DMS114 treated with DMSO at 0.1 percent for 48 hours (cell line): ENCODE measurements at regions not wholly inside any gene's neighbourhood (a gene's known extent, or its start where the extent isn't known, plus 50 kb on each side); places are given as distances from the start of the nearest gene placed in this dataset.

ENCODE experiments used
- DNase-seq: peaks from one replicate; lab custom pipeline; 2025; ENCODE audit not compliant: unreplicated experiment; lab: John Stamatoyannopoulos, UW

DNA sequence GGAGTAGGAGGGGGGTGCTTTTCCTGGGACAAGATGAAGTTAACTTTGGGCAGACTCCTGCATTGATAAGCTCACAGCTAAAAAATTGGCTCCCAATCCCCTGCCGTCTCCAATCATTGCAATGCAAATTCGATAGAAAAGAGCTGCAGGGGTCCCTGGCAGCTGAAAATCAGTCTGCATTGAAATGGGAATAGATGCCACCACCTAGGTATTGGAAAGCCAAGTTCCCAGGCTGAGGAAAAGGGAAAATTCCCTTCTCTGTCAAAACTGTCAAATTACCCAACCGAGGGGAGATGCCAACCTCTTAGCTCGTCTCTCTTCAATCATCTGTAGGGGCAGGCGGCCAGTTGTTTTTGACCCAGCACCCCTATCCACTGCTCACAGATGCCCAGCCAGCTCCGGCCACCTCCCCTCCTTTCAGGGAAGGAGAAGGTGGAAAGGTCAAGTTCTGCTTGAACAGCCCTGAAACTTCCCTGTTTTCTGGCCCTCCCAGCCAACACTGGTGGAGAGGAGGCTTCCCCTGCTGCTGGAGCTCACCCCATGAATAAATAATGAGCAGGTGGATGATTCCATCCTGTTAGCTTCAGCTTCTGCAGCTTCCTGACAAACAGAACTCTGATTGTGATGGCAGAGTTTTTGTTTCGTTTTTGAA lies 916.3 kb downstream of the TBC1D22A start:
- DNase-seq: no peak

DNA sequence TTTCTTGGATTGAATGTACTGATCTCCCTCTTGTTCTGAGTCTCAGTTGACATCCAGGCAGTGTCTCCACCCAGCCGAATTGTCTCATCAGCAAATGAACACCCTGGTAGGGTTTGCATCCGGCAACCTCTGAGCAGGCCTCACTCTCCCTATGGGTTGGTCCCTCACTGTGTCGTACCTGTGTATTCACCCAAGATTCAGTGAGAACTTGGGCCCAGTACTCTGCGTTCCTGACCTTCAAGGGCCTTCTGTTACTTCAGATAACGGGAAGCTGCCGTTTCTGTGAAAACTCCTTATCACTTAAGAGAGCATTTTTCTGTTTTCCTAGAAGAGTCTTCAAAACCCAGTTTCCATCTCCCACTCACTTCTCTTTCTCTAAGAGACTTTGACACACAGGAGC lies 915.6 kb downstream of the TBC1D22A start:
- DNase-seq: no peak

GRCh38 chr22:47676685-47677084 lies 914.2 kb downstream of the TBC1D22A start:
- DNase-seq: no peak

GRCh38 chr22:47674600-47674999 lies 912.1 kb downstream of the TBC1D22A start:
- no peak for DNase-seq

DNA sequence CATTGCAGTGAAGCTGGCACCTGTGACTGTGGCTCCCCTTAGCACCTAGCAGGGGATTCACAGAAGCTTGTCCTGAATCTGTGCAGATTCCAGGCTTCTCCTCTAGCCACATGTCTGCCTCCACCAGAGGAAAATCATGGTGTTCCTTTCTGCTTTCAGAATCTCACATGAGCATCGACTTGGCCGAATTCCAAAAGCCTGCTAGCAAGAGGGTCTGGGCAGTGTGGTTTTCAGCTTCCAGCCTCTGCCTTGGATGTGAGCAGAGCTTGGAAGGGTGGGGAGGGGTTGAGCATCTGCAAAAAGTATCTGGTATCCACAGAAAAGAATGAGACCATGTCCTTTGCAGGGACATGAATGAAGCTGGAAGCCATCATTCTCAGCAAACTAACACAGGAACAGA lies 911.1 kb downstream of the TBC1D22A start:
- no peak for DNase-seq

- DNase-seq: no peak
Measured at GRCh38 chr22:47672526-47672925, 910.1 kb downstream of the TBC1D22A start.

DNA sequence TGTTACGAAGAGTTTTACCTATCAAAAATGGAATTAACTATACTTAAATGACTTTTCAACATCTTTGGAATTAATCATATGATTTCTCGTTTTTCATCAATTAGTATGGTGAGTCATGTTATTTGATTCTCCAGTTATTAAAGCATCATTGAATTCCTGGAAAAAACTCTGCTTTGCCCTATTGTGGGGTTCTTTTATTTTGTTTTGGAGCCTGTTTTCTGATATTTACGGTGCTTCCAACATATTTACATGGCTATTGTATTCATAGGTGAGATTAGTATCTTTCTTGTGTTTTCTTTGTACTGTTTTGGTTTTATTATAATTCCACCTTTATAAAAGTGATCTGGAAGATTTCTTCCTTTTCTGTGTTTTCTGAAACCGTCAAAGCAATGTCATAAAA lies 902.7 kb downstream of the TBC1D22A start:
- DNase-seq: no peak

DNA sequence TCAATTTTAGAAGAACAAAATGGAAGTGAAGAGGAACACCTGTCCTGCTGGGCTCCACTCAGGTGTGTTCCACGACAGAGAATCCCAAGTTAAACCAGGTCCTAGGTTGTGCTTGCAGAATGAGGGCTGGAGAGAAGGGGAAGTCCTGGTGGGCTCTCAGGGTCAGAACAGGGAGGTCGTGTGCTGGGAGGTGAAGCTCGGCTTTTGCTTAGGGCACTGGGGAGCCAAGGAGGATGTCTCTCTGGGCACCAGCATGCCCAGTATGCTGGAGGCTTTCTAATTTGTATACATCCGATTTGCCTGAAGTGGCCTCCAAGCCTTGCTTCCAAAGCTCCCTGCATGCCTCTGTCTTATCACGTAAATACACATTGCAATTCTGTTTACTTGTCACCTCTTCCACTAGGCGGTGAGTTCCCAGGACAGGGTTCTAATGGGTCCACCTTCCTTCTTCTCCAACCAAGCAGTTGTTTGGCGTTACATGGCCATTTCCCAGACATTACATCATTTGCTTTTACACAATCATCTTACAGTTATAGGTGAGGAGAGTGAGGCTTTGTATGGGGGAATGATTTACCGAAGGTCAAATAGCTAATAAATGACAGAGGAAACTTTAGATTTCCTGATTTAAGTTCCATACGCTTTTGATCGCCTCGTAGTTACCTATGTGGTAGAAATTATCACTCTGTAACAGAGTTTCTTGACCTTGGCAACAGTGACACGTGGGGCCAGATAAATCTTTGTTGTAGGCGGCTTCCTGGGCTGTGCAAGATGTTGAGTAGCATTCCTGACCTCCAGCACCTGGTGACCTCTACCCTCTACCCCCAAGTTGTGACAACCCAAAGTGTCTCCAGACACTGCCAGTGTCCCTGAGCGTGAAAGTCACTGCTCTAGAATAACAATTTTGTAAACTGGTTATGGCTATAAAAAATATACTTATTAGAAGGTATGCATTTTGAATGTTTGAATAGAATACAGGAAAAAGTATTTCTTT lies 901.5 kb downstream of the TBC1D22A start:
- DNase-seq: no peak

- DNase-seq: no peak
Measured at GRCh38 chr22:47659467-47660223, 897.2 kb downstream of the TBC1D22A start.

GRCh38 chr22:47658182-47658581 lies 895.7 kb downstream of the TBC1D22A start:
- no peak for DNase-seq

DNA sequence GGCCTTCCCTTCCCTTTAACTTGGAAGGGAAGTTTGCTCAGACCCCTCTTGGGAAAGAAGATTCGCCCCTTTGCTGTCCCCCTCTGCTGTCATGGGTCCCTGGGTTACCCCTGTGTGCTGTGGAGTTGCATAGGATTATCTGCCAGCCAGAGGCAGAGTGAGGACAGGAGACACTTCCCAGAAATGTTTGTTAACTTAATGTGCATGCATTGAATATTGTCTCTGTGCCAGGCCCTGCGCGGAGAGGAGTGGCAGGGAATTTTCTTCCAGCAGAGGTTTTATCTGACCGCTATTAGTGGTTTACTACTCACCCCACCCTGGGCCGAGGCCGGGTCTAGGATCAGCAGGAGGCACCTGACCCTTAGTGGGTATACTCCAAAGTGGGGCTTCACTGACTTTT lies 894.8 kb downstream of the TBC1D22A start:
- DNase-seq: no peak

GRCh38 chr22:47656806-47657205 lies 894.4 kb downstream of the TBC1D22A start:
- no peak for DNase-seq

DNA sequence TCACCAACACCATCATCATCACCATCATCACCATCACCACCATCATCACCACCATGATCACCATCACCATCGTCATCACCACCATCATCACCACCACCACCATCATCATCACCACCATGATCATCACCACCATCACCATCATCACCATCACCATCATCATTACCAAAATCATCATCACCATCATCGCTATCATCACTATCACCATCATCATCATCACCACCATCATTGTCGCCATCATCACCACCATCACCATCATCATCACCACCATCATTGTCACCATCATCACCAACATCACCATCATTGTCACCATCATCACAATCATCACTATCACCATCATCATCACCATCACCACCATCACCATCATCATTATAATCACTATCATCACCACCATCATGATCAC lies 893.5 kb downstream of the TBC1D22A start:
- DNase-seq: no peak

- DNase-seq: no peak
Measured at GRCh38 chr22:47654922-47655491, 892.6 kb downstream of the TBC1D22A start.

DNA sequence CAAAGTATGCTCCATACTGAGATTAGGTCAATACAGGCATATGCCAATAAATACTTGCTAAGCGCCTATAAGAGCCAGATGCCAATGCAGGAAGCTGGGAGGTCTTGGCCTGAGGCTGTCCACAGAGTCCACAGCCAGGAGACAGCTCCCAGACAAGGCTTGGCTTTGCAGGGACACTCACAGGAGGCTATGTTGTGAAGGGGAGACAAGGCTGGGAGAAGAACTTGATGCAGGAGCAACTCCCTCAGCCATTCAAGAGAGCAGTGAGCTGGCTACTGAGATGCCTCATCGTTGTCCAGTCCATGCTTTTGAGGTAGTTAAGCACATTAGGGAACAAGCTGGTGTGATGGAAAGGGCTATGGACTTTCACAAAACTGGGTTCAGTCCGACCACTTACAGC lies 891.5 kb downstream of the TBC1D22A start:
- DNase-seq: no peak

DNA sequence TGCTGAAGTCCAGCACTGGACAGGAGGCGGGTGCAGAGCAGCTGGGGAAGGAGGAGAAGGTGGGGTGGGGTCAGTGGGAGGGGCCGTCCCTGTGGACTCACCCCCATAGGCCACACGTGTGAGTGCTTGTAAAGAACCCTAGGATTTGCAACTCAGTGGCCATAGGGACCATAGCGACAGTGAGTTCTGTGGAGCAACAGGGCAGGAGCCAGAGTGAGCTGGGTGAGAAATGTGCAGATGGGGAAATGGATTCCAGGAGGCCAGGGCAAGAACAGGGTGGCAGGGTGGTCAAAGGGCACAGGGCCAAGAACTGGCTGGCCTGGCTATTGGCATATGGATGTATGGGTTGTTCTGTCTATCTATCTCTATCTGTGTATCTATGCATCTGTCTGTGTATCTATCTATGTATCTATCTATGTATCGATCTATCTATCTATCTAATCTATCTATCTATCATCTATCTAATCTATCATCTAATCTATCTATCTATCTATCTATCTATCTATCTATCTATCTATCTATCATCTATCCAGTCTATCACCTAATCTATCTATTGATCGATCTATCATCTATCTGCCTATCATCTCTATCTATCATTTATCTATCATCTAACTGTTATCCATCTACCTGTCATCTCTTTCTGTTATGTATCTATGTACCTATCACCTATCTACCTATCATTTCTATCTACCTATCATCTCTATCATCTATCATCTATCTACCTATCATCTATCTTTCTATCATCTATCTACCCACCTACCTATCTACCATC lies 889.0 kb downstream of the TBC1D22A start:
- DNase-seq: no peak

- no peak for DNase-seq
Measured at GRCh38 chr22:47647720-47648119, 885.3 kb downstream of the TBC1D22A start.

DNA sequence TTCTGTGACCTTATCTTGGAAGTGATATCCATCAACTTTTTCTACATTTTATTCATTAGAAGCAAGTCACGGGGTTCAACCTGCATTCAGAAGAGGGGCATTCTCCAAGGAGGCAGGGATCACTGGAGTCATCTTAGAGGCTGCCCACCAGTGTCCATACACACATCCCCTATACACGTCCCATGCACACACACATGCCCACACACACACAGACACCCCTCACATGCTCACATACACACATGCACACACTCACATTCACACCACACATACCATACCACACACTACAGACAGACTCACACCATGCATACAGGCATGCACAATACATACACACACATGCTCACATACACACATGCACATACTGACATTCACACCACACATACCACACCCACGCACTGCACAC lies 884.7 kb downstream of the TBC1D22A start:
- no peak for DNase-seq

GRCh38 chr22:47645923-47646322 lies 883.5 kb downstream of the TBC1D22A start:
- no peak for DNase-seq

DNA sequence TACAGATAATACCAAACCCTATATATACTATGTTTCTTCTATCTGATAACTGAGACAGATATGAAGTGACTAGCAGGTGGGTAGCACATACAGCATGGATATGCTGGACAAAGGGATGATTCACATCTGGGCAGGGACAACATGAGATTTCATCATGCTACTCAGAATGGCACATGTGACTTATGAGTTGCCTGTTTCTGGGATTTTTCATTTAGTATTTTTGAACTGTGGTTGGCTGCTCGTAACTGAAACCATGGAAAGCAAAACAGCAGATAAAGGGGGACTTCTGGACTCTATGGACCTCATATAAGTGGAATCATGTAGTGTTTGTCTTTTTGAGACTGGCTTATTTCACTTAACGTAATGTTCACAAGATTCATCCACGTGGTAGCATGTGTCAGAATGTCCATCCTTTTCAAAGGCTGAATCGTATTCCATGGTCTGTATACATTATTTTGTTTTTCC lies 883.0 kb downstream of the TBC1D22A start:
- no peak for DNase-seq
